HG03064 (cell line): ENCODE measurements at regions not wholly inside any gene's neighbourhood (a gene's known extent, or its start where the extent isn't known, plus 50 kb on each side); places are given as distances from the start of the nearest gene placed in this dataset.
"Not testable (repeated sequence)": the region's sequence is repeated elsewhere in the genome, so short reads cannot be mapped to it uniquely, and the experiment has no call there.

ENCODE experiments used
- ATAC-seq: cut with Tn5 transposase; IDR thresholded peaks from one replicate; pipeline ENCODE4 v1.9.1; 2021; ENCODE audit warnings: low read depth; ENCODE audit not compliant: unreplicated experiment

GRCh38 chr15:79602180-79602579 is 170.0 kb downstream of the MINAR1 start:
- ATAC-seq: no peak

GRCh38 chr15:79602731-79603130 is 170.6 kb downstream of the MINAR1 start:
- ATAC-seq: no peak

- no peak for ATAC-seq
Observed at GRCh38 chr15:79606831-79607355, 174.8 kb downstream of the MINAR1 start.

- no peak for ATAC-seq
Observed at GRCh38 chr15:79608066-79608864, 176.1 kb downstream of the MINAR1 start.

GRCh38 chr15:79609506-79609905 is 177.4 kb downstream of the MINAR1 start:
- no peak for ATAC-seq

- ATAC-seq: no peak
Observed at GRCh38 chr15:79610021-79610420, 177.9 kb downstream of the MINAR1 start.

- ATAC-seq: no peak
Observed at GRCh38 chr15:79615754-79616153, 183.6 kb downstream of the MINAR1 start.

GRCh38 chr15:79617071-79617470 is 184.9 kb downstream of the MINAR1 start:
- ATAC-seq: no peak

GRCh38 chr15:79620112-79620857 is 188.1 kb downstream of the MINAR1 start:
- no peak for ATAC-seq

- not testable (repeated sequence) for ATAC-seq
Observed at GRCh38 chr15:79621805-79622204, 189.7 kb downstream of the MINAR1 start.

- no peak for ATAC-seq
Observed at GRCh38 chr15:79623488-79623887, 191.4 kb downstream of the MINAR1 start.

- ATAC-seq: no peak
Observed at GRCh38 chr15:79629687-79630086, 197.6 kb downstream of the MINAR1 start.

GRCh38 chr15:79632457-79632856 is 200.3 kb downstream of the MINAR1 start:
- no peak for ATAC-seq

GRCh38 chr15:79635149-79635771 is 203.1 kb downstream of the MINAR1 start:
- ATAC-seq: no peak

- ATAC-seq: no peak
Observed at GRCh38 chr15:79635897-79636561, 203.9 kb downstream of the MINAR1 start.

GRCh38 chr15:79640206-79640605 is 208.1 kb downstream of the MINAR1 start:
- no peak for ATAC-seq

- ATAC-seq: no peak
Observed at GRCh38 chr15:79641841-79642240, 209.7 kb downstream of the MINAR1 start.

- ATAC-seq: no peak
Observed at GRCh38 chr15:79643393-79643792, 211.3 kb downstream of the MINAR1 start.

GRCh38 chr15:79644091-79644490 is 212.0 kb downstream of the MINAR1 start:
- ATAC-seq: no peak

- not testable (repeated sequence) for ATAC-seq
Observed at GRCh38 chr15:79652972-79653371, 220.8 kb downstream of the MINAR1 start.

GRCh38 chr15:79653533-79653932 is 221.4 kb downstream of the MINAR1 start:
- ATAC-seq: no peak
